GM12865 (cell line): ENCODE measurements at regions not wholly inside any gene's neighbourhood (a gene's known extent, or its start where the extent isn't known, plus 50 kb on each side); places are given as distances from the start of the nearest gene placed in this dataset.

Source experiments
- DNase-seq: peaks from one replicate; pipeline ENCODE4 v3.0.0; 2010; ENCODE audit warnings: low read depth
- H3K4me3 ChIP-seq: 2 replicates; pipeline ENCODE4 v1.5.1; 2011; ENCODE audit warnings: mild to moderate bottlenecking, low read depth, low read length, control low read depth
- TF ChIP-seq, protein P1 (sequence below): IDR thresholded peaks from 2 replicates; pipeline ENCODE4 v1.5.1; 2011; ENCODE audit warnings: low read length, control low read depth, low read depth, inconsistent platforms; ENCODE audit not compliant: insufficient read depth; ENCODE audit errors: missing control alignments

DNA sequence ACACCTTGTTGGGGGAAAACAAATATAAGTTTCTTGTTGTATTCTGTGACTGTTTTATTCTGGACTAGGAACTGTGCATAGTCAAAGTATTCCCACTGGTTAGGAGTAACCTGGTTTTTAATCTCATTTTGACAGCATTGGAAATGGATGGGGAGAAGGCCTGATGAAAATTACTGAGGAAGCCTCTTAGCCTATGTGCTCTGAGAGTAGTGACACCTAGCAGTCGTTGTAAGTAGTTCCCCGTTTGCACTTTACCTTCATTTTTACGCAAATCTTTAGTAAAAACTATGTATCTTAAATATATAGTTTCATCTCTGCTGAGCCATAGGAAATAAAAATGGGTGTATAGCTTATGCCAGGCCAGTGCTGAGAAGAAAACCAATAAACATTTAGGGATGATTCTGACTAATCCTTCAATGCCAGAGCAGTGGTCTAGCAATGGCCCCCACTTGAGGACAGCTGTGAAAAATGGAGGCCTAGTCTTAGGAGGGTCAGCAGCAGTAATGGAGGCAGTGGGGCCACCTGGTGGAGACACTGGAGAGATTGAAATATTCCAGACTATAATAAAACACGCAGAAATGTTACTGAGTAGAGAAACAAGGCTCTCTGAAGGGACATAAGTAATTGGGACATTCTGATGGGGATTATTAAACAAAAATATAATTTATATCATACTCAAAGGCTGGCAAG lies 133.2 kb upstream of the NOVA1 start:
- TF ChIP-seq, protein P1, sequence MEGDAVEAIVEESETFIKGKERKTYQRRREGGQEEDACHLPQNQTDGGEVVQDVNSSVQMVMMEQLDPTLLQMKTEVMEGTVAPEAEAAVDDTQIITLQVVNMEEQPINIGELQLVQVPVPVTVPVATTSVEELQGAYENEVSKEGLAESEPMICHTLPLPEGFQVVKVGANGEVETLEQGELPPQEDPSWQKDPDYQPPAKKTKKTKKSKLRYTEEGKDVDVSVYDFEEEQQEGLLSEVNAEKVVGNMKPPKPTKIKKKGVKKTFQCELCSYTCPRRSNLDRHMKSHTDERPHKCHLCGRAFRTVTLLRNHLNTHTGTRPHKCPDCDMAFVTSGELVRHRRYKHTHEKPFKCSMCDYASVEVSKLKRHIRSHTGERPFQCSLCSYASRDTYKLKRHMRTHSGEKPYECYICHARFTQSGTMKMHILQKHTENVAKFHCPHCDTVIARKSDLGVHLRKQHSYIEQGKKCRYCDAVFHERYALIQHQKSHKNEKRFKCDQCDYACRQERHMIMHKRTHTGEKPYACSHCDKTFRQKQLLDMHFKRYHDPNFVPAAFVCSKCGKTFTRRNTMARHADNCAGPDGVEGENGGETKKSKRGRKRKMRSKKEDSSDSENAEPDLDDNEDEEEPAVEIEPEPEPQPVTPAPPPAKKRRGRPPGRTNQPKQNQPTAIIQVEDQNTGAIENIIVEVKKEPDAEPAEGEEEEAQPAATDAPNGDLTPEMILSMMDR = no peak
- H3K4me3 ChIP-seq = no peak overlapping the region
- no peak for DNase-seq

DNA sequence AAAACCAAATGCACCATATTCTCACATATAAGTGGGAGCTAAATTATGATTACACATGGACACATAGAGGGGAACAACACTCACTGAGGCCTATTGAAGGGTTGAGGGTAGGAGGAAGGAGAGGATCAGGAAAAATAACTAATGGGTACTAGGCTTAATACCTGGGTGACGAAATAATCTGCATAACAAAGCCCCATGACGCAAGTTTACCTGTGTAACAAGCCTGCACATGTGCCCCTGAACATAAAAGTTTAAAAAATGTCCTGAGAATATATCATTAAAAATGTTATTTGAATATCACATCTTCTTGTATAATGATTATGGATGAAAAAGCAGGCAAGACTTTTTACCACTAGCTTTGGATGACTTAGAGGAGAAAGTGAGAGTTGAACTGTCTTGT lies 138.0 kb upstream of the NOVA1 start:
- DNase-seq = no peak
- TF ChIP-seq, protein P1 = no peak
- H3K4me3 ChIP-seq = no peak overlapping the region

DNA sequence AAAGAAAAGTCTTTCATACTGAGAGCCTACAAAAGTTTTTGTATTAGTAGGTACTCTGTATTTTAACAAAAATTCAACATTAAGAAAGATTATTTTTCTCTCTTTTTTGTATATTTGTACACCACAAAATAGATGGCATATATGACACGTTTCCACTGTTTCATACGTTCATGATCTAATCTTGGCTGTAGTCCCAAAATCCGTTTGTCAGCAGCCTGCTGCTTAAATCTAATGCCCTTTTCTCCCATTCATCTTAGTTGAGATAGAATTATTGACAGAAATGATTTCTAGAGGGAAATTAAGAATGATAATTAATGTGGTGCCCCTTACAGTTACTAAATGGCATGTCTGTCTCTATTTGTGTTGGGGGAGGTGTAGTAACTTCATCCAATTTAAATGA lies 140.7 kb upstream of the NOVA1 start:
- no peak overlapping the region for H3K4me3 ChIP-seq
- TF ChIP-seq, protein P1 = no peak
- DNase-seq = no peak

DNA sequence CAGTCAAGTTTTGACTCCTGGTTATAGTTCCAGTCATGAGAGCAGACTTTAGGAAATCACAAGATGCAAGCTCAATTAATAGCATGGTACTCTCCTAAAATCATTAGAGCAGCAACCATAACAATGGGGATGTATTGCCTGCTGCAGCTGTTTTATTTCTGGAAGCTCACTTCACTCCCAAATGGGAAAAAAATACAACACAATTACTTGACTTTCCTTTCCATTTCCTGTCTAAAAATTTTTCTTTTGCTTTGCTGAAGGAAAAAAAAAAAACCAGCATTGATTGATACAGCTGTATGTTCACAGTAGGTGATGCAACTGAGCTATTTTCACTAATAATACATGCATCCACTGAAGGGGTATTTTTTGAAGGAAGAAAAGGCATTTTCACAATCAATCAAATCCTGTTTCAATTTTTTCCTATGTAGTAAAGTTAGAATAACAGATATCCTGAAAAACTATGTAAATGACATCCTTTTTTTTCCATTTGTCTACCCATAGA lies 143.9 kb upstream of the NOVA1 start:
- no peak overlapping the region for H3K4me3 ChIP-seq
- TF ChIP-seq, protein P1 = no peak
- DNase-seq = no peak

DNA sequence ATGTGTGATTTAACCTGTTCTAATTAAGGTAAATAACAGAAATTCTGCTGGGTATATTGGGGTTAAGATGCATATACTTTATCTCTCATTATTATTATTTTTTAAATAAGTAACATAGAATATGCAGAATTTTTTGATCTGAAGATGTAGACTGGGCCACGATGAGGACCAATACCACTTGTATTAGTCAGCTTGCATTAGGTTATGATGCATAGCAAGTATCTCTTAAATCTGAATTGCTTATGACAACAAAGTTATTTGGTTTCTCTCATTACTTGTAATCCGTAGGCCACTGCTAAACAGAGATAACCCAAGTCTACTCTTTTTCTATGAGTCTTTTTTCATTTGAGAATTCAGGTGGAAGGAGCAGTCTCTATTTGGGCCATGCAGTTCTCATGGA lies 145.5 kb upstream of the NOVA1 start:
- TF ChIP-seq, protein P1 = no peak
- H3K4me3 ChIP-seq = no peak overlapping the region
- no peak for DNase-seq

DNA sequence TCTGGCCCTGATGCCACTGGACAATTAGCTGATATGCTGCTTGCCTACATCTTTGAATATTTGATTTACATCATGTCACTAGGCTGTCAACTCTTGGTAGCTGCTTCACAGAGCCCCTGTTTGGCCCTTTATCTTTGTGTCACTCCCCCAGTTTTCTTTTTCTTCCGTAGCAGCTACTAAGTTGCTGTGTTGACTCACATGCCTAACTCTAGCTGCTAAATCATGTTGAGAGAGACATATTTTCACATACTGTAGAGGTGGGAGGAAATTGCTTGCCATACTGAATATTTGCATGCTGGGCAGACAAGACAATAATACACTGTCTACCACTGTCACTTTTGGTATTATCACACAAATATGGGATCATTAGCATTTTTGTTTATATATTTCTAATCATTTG lies 147.1 kb upstream of the NOVA1 start:
- TF ChIP-seq, protein P1 = no peak
- no peak for DNase-seq
- H3K4me3 ChIP-seq = no peak overlapping the region

DNA sequence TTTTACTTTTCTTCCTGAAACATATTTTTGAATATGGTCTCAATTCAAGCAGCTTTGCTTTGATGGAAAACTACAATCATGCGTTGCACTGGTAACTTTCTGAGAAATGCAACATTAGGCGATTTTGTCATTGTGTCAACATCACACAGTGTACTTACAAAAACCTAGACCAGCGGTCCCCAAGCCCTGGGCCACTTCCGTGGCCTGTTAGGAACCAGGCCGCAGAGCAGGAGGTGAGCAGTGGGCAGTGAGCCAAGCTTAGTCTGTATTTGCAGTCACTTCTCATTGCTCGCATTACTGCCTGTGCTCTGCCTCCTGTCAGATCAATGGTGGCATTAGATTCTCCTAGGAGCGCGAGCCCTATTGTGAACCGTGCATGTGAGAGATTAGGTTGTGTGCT lies 163.7 kb upstream of the NOVA1 start:
- TF ChIP-seq, protein P1 = no peak
- H3K4me3 ChIP-seq = no peak overlapping the region
- DNase-seq = no peak
